ENCODE measurements at regions not wholly inside any gene's neighbourhood (a gene's known extent, or its start where the extent isn't known, plus 50 kb on each side); places are given as distances from the start of the nearest gene placed in this dataset.

- Mint-ChIP-seq H3K4me1 (no peaks in the 10 kb centered on the region), H3K4me3 (no peak overlapping the region), H3K36me3 (ENCODE audit: low read depth) (no peaks in the 10 kb centered on the region), H3K27me3 (no peaks in the 10 kb centered on the region), H3K27ac (no peak overlapping the region)
- DNase-seq = no peak
- no peak for ATAC-seq
- H3K9me3 ChIP-seq (ENCODE audit: control insufficient read depth, low read length, poor library complexity, severe bottlenecking) = no peaks in the 10 kb centered on the region
These were observed 266.0 kb downstream of the DTWD2 start for GRCh38 chr5:118722122-118723020.

GRCh38 chr5:118711727-118712126, 276.6 kb downstream of the DTWD2 start:
- H3K4me3 Mint-ChIP-seq = no peak overlapping the region
- H3K27me3 Mint-ChIP-seq = no peaks in the 10 kb centered on the region
- no peaks in the 10 kb centered on the region for H3K4me1 Mint-ChIP-seq
- DNase-seq (no peak), ATAC-seq (no peak)
- H3K9me3 ChIP-seq (ENCODE audit: control insufficient read depth, low read length, poor library complexity, severe bottlenecking) = no peaks in the 10 kb centered on the region
- H3K36me3 Mint-ChIP-seq (ENCODE audit: low read depth) = no peaks in the 10 kb centered on the region
- H3K27ac Mint-ChIP-seq = no peak overlapping the region

DNA sequence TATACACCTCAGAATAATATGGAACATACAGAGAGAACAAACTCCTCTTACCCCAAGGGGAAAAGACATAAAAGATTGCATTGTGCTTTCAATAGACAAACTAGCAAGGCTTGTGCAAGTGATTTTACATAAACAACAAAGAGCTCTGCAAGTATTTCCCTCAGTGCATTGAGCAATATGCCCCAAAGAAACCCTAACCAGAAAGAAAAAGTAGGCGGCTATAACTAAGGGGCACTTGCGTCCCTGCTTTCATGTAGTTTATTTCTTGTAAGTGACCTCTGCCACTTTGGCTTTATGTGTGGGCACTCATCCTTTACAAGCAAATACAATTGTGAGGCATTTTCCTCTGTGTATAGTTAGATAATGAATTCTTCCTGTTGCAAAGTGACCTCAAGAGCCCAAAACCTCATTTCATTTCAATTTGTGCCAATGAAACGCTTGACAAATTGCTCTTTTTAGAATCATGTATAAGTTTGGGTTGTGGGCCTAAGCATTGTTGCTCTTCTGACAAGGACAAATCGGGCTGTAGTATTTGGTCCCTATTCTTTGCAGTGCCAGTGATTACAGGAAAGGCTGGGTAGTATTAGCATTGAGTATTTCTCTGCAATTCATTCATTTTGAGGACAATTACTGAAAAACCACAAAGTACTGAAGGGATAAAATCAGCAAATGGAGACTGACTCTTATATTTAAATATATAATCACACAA, 282.2 kb downstream of the DTWD2 start:
- ATAC-seq (no peak), DNase-seq (no peak)
- no peak overlapping the region for H3K27ac Mint-ChIP-seq

GRCh38 chr5:118703241-118703640, 285.1 kb downstream of the DTWD2 start:
- no peaks in the 10 kb centered on the region for H3K9me3 ChIP-seq (ENCODE audit: control insufficient read depth, low read length, poor library complexity, severe bottlenecking)
- Mint-ChIP-seq H3K27ac (no peak overlapping the region), H3K4me1 (no peaks in the 10 kb centered on the region), H3K4me3 (no peak overlapping the region), H3K36me3 (ENCODE audit: low read depth) (peaks cover 2% of the 10 kb centered on the region), H3K27me3 (no peaks in the 10 kb centered on the region)
- no peak for ATAC-seq
- no peak for DNase-seq

More for the DNA sequence above, 282.2 kb downstream of the DTWD2 start:
- peaks cover 2% of the 10 kb centered on the region for H3K36me3 Mint-ChIP-seq (ENCODE audit: low read depth)
- no peaks in the 10 kb centered on the region for H3K27me3 Mint-ChIP-seq
- no peak overlapping the region for H3K4me3 Mint-ChIP-seq
- no peaks in the 10 kb centered on the region for H3K4me1 Mint-ChIP-seq
- H3K9me3 ChIP-seq (ENCODE audit: control insufficient read depth, low read length, poor library complexity, severe bottlenecking) = no peaks in the 10 kb centered on the region

GRCh38 chr5:118701791-118702190, 286.6 kb downstream of the DTWD2 start:
- Mint-ChIP-seq H3K36me3 (ENCODE audit: low read depth) (peaks cover 2% of the 10 kb centered on the region), H3K4me1 (no peaks in the 10 kb centered on the region), H3K27ac (no peak overlapping the region), H3K4me3 (no peak overlapping the region), H3K27me3 (no peaks in the 10 kb centered on the region)
- no peaks in the 10 kb centered on the region for H3K9me3 ChIP-seq (ENCODE audit: control insufficient read depth, low read length, poor library complexity, severe bottlenecking)
- DNase-seq (no peak), ATAC-seq (no peak)

- H3K9me3 ChIP-seq (ENCODE audit: control insufficient read depth, low read length, poor library complexity, severe bottlenecking) = no peaks in the 10 kb centered on the region
- Mint-ChIP-seq H3K36me3 (ENCODE audit: low read depth) (peaks cover 2% of the 10 kb centered on the region), H3K4me1 (no peaks in the 10 kb centered on the region), H3K4me3 (no peak overlapping the region), H3K27ac (no peak overlapping the region), H3K27me3 (no peaks in the 10 kb centered on the region)
- no peak for DNase-seq
- ATAC-seq = no peak
These were observed 287.8 kb downstream of the DTWD2 start for GRCh38 chr5:118700510-118700909.

DNA sequence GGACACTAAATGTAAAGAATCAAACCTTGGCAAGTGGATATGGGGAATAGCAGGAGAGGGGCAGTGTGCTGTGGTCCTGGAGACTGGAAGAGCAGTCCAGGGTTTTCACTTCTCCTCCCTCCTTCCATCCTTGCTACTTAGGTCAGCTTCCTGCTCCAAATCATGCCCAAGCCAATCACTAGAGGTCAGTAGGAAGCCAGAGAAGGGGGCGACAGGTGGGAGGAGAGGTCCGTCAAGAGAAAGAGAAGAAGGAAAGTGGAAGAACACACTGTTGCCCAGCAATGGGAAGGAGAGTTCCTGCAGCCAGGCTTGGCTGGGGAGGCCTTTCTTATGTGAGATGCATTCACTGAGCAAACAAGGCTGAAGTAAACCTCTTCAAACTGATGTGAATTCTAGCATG, 289.6 kb downstream of the DTWD2 start:
- ATAC-seq = no peak
- Mint-ChIP-seq H3K27me3 (no peaks in the 10 kb centered on the region), H3K4me3 (no peak overlapping the region), H3K27ac (no peak overlapping the region), H3K4me1 (no peaks in the 10 kb centered on the region), H3K36me3 (ENCODE audit: low read depth) (peaks cover under 1% of the 10 kb centered on the region)
- no peak for DNase-seq
- H3K9me3 ChIP-seq (ENCODE audit: control insufficient read depth, low read length, poor library complexity, severe bottlenecking) = no peaks in the 10 kb centered on the region

DNA sequence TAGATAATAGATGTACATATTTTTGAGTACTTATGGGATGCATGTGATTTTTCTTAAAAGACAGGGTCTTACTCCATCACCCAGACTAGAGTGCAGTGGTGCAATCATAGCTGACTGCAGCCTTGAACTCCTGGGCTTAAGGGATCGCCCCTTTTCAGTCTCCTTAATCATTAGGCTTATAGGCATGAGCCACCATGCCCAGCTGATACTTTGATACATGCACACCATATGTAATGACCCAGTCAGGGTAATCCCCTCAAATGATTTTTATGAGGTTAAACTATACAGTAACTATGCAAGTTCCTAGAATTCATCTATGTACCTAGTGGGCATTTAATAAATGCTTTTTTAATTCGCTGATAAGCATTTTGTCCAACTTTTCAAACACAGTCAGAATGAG, 292.3 kb downstream of the DTWD2 start:
- no peak for DNase-seq
- Mint-ChIP-seq H3K27me3 (no peaks in the 10 kb centered on the region), H3K36me3 (ENCODE audit: low read depth) (no peaks in the 10 kb centered on the region), H3K4me3 (no peak overlapping the region), H3K27ac (no peak overlapping the region), H3K4me1 (no peaks in the 10 kb centered on the region)
- no peak for ATAC-seq
- no peaks in the 10 kb centered on the region for H3K9me3 ChIP-seq (ENCODE audit: control insufficient read depth, low read length, poor library complexity, severe bottlenecking)

- DNase-seq = no peak
- ATAC-seq = no peak
- no peaks in the 10 kb centered on the region for H3K27me3 Mint-ChIP-seq
- H3K4me1 Mint-ChIP-seq = no peaks in the 10 kb centered on the region
- no peaks in the 10 kb centered on the region for H3K36me3 Mint-ChIP-seq (ENCODE audit: low read depth)
- no peak overlapping the region for H3K4me3 Mint-ChIP-seq
- no peaks in the 10 kb centered on the region for H3K9me3 ChIP-seq (ENCODE audit: control insufficient read depth, low read length, poor library complexity, severe bottlenecking)
- no peak overlapping the region for H3K27ac Mint-ChIP-seq
These were observed 295.5 kb downstream of the DTWD2 start for GRCh38 chr5:118692811-118693342.

DNA sequence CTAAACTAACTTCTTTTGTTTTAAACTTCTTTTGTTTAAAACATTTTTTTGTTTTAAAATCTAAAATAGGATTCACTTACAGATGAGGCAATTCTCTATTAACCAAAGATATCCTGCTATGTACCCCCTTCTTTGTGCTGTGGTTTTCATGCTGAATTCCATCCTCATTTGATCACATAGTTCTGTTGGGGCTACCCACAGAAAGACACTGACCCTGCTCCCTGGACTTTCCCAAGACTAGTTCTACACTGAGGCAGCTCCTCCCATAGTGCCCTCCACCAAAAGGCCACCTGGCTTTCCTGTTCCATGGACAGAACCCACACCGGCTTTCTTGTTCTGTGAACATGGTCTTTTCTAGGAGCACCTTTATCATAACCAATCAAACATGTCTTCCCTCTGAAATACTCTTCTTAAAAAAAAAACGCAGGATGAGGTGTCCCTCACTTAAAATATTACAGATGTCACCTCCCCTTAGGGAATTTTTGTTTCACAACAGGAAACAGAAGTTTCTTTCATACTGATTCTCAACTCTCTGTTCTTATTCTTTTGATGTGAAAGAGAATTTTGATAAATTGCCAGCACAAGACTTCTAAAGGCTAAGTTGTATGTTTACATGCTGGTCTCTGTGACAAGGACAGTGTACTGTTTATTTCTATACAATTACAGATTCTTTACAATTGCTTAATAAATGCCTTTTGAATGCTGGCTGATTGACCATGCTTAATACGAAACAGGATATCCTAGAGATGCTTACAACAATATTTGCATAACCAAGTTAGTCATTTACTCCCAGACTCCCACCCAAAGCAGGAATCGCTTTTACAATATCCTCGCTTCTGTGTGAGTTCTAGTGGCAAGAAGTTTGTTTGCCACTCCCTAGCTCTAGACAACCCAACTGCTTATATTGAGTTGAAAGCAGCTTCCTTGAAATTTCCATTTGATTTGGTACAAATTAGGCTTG, 300.4 kb downstream of the DTWD2 start:
- no peaks in the 10 kb centered on the region for H3K4me1 Mint-ChIP-seq
- H3K27me3 Mint-ChIP-seq = no peaks in the 10 kb centered on the region
- DNase-seq = no peak
- H3K9me3 ChIP-seq (ENCODE audit: control insufficient read depth, low read length, poor library complexity, severe bottlenecking) = no peaks in the 10 kb centered on the region
- no peak for ATAC-seq
- H3K36me3 Mint-ChIP-seq (ENCODE audit: low read depth) = no peaks in the 10 kb centered on the region
- no peak overlapping the region for H3K27ac Mint-ChIP-seq
- H3K4me3 Mint-ChIP-seq = no peak overlapping the region

- ATAC-seq (no peak), DNase-seq (no peak)
- Mint-ChIP-seq H3K4me1 (no peaks in the 10 kb centered on the region), H3K36me3 (ENCODE audit: low read depth) (no peaks in the 10 kb centered on the region), H3K27me3 (no peaks in the 10 kb centered on the region), H3K27ac (no peak overlapping the region), H3K4me3 (no peak overlapping the region)
- H3K9me3 ChIP-seq (ENCODE audit: control insufficient read depth, low read length, poor library complexity, severe bottlenecking) = no peaks in the 10 kb centered on the region
These were observed 301.2 kb downstream of the DTWD2 start for GRCh38 chr5:118687100-118687499.

- no peaks in the 10 kb centered on the region for H3K36me3 Mint-ChIP-seq (ENCODE audit: low read depth)
- H3K9me3 ChIP-seq (ENCODE audit: control insufficient read depth, low read length, poor library complexity, severe bottlenecking) = no peaks in the 10 kb centered on the region
- H3K27ac Mint-ChIP-seq = no peak overlapping the region
- H3K4me1 Mint-ChIP-seq = no peaks in the 10 kb centered on the region
- ATAC-seq = no peak
- no peak overlapping the region for H3K4me3 Mint-ChIP-seq
- no peak for DNase-seq
- H3K27me3 Mint-ChIP-seq = no peaks in the 10 kb centered on the region
These were observed 306.7 kb downstream of the DTWD2 start for GRCh38 chr5:118681655-118682054.

Measured in T-helper 17 cell (primary cell).